HG03565 (cell line): ENCODE measurements at regions not wholly inside any gene's neighbourhood (a gene's known extent, or its start where the extent isn't known, plus 50 kb on each side); places are given as distances from the start of the nearest gene placed in this dataset.

Experiments
- ATAC-seq: cut with Tn5 transposase; IDR thresholded peaks from one replicate; pipeline ENCODE4 v1.9.1; 2021; ENCODE audit warnings: mild to moderate bottlenecking, moderate library complexity; ENCODE audit not compliant: unreplicated experiment

DNA sequence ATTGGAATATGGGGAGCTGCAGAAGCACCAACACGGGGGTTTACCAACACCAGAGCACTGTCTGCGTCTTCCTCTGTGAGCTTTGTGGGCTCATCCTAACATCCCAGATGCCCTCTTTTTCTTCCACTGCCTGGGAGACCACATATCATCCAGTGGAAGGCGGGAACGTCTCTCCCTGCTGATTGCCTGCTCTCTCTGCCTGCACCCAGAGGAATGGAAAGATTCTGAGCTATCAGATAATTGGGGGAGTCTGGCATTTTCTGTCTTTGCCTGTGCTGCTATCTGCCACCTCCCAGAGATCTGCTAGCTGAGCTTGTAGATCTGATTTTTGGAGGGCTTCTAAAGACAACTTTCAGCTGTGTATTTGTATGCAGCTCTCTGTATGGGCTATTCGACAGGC is 166.2 kb upstream of the PLXNA2 start:
- no peak for ATAC-seq

DNA sequence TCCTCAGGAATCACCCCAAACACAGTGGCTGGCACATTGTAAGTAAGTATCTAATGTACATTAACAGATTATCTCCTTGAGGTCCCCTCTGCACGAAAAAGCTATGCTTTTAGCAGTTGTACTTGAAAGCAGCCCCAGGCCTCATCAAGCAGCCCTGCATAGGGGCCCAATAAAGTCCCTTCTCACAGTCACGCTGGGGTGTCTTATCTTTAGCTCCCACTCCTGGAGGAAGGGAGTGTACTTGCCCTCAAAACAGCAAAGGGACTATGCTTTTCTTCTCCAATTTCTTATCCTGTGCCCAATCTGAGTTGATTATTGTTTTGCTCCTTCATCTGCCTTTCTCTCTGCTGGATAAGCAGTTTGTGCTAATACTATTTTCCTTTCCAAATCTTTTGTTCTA is 168.8 kb upstream of the PLXNA2 start:
- no peak for ATAC-seq

DNA sequence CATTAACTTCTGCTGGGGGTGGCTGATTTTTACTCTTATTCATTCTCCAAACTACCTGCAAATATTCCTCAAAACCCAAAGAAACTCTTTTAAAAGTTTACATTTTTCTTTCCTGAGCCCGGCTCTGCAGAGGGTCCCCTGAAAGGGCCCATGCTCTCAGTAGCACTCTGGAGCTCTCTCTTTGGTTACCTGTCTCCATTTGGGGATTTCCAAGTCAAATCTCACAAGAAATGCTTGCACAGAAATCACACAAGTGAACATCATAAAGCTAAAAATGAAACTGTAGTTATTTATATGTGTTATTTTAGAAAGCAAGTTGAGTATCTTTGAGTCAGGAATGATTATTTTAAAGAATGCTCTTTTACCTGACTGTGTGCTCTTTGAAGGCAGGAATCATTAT is 174.5 kb upstream of the PLXNA2 start:
- no peak for ATAC-seq

DNA sequence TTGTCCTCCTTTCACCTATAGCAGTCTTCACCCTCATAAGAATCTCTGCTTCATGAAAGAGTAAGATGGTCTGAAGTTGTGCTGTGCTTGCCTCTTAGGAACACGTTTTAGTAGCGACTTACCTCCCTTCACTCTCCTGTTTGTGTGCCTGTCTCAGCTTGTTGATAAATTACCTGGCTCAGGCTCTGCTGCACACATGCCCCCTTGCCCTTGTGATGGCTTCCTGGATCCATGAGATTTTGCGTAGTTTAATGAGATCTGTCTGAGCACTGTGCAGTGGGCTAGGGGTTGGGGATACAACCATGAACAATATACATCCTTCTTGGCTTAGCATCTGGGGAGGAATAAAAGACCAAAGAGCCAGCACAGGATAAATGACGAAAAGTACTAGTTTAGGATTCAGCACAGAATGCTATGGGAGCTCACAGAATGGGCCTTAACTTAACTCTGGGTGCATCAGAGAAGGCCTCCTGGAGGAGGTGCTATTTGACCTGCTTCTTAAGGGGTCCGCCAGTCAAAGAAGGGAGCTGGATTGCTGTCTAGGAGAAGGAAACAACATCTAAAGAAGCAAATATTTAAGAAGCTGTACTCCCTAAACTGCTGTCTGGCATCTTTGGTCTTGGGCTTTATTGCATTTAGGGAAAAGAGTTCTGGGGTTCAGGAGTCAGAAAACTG is 175.7 kb upstream of the PLXNA2 start:
- ATAC-seq, result no peak

- ATAC-seq, result no peak
Measured at GRCh38 chr1:208420696-208421095, 176.5 kb upstream of the PLXNA2 start.

DNA sequence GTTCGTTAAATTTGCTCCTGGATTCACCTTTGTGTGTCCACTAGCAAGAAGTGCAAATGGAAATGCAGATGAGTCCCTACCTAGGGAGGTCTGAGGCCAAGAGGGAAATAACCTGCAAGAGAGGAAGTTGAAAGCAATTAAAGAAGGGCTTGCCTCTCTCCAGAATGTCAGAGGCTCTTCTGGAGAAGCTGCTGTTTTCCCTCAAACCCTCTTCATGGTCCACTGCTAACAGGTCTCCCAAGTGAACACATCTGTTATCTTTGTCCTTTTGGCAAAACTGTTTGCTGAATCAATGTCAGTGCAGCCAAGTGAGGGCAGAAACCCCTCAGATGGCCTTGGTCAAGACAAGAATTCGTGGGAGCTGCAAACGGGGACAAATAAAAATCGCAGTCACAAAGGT is 177.3 kb upstream of the PLXNA2 start:
- ATAC-seq, result no peak

- no peak for ATAC-seq
Measured at GRCh38 chr1:208423526-208423925, 179.3 kb upstream of the PLXNA2 start.

DNA sequence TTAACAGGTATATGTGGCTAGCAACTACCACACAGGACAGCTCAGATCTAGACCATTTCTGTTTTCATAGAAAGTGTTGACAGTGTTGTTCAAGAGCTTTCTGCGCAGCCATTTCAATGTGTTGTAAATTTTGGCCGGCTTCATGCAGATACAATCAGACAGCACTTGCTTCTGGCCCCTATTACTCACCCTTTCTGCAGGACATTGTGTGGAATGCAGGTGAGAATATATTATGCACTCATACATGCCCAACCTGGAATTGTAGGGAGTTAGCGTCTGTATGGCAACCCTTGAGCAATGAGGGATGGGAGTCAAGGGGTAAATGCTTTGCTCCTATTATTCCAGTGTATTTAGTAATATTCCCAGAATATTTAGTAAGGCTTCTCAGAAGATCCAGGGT is 180.9 kb upstream of the PLXNA2 start:
- no peak for ATAC-seq

DNA sequence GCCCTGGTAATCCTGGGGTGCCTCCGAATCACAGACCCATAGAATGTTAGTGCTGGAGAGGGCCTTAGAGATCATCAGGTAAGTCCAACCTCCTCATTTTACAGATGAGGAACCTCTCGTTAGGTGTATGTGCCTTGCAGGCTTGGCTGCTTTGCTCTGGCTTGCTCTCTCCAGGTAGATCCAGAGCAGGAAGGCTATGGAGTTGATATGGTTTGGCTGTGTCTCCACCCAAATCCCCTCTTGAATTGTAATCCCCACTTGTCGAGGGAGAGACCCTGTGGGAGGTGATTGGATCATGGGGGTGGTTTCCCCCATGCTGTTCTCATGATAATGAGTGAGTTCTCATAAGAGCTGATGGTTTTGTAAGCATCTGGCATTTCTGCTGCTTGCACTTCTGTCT is 186.0 kb upstream of the PLXNA2 start:
- ATAC-seq, result no peak

- ATAC-seq, result no peak
Measured at GRCh38 chr1:208431721-208432120, 187.5 kb upstream of the PLXNA2 start.

GRCh38 chr1:208432346-208432745 is 188.2 kb upstream of the PLXNA2 start:
- ATAC-seq, result no peak

GRCh38 chr1:208433086-208433485 is 188.9 kb upstream of the PLXNA2 start:
- no peak for ATAC-seq

GRCh38 chr1:208433971-208434370 is 189.8 kb upstream of the PLXNA2 start:
- no peak for ATAC-seq

GRCh38 chr1:208437401-208437800 is 193.2 kb upstream of the PLXNA2 start:
- no peak for ATAC-seq

GRCh38 chr1:208438112-208438699 is 194.0 kb upstream of the PLXNA2 start:
- no peak for ATAC-seq

DNA sequence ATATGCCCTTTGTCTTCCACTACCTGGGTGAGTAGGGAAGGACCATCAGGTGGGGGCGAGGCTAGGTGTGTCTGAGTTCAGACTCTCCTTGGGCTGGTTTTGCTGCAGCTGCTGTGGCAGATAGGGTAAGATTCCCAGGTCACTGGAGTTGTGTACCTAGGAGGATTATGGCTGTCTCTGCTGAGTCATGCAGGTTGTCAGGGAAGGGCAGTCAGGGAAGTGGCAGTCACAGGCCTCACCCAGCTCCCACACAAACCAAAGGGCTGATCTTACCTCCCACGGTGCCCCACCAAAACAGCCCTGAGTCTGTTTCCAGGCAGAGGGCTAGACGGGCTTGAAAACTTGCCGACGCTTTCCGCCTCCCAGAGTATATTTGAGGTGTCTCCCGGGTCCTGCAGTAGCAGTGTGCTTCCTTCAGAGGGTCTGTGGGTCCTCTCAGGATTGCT is 201.6 kb upstream of the PLXNA2 start:
- ATAC-seq, result no peak

DNA sequence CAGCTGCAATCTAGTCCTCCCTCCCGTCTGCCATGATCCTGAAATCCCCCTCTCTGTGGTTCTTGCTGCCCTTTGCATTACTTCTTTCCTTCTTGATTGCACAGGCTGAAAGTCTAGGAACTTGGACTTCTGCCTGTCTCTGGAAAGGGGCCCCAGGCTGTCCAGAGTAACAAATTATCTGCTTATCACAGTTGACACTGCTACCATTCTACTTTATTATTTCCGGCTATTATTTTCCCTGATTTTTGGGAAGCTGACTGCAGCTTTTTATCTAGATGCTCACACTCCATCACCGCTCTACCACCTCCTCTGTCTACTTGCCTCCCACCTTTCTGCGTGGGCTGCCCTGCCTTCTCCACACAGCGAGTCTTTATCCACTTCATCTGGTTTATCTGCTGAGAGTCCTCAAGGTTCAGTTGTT is 202.1 kb upstream of the PLXNA2 start:
- no peak for ATAC-seq

DNA sequence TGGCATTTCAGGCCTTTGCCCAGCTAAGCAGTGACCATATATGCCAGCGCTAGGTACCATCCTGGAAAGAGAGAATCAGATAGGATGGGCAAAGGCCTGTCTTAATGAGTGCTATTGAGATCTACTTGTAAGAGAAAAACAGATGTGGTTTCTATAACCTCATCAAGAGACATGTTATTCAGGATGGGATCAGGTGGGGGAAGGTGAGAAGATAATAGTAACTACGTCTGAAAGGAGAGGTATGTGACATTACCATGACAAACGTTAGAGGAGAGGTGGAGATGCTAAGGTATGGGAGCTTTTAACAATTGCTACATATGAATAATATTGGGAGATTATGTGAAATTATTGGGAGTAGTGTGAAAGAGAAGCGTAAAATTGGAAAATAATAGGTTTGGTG is 204.2 kb upstream of the PLXNA2 start:
- no peak for ATAC-seq

GRCh38 chr1:208449951-208450350 is 205.8 kb upstream of the PLXNA2 start:
- no peak for ATAC-seq

GRCh38 chr1:208450958-208451357 is 206.8 kb upstream of the PLXNA2 start:
- no peak for ATAC-seq

GRCh38 chr1:208455821-208456220 is 211.6 kb upstream of the PLXNA2 start:
- no peak for ATAC-seq

- ATAC-seq, result no peak
Measured at GRCh38 chr1:208456487-208456886, 212.3 kb upstream of the PLXNA2 start.

DNA sequence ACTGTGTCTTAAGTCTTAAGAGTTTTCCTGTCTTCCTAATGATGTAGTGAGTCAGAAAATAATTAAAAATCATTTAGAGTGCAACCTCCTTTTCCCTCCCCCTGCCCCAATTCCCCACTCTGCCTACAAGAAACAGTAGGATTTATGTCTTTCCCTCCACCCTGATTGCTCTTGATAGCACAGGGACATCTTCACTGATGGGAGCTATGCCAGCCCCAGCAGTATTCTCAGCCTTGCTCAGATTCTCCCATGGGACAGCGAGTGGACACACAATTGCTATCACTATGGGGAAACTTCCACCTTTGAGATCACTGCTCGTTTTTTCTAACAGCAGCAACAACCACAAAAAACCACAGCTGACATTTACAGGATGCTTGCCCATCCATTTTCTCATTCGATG is 216.6 kb upstream of the PLXNA2 start:
- ATAC-seq, result no peak
